Transverse colon (tissue), 4 donors: ENCODE measurements at regions not wholly inside any gene's neighbourhood (a gene's known extent, or its start where the extent isn't known, plus 50 kb on each side); places are given as distances from the start of the nearest gene placed in this dataset.

Experiments used
- DNase-seq: peaks from one replicate; pipeline ENCODE4 v3.0.0-alpha.2; 2019
- H3K27ac ChIP-seq, 4 donors: fragments of 200-600 bp; sonication (generic); 2 replicates each; pipeline ENCODE4 v1.5.1; 2016 to 2018; ENCODE audit warnings: inconsistent platforms in 4 of 4
- H3K27me3 ChIP-seq: fragments of 200-600 bp; sonication (generic); 2 replicates; pipeline ENCODE4 v1.5.1; 2017; ENCODE audit warnings: inconsistent platforms
- H3K36me3 ChIP-seq, 4 donors: fragments of 200-600 bp; sonication (generic); 2 replicates each; pipeline ENCODE4 v1.5.1; 2017 to 2019; ENCODE audit warnings: inconsistent platforms in 4 of 4
- H3K4me1 ChIP-seq, 4 donors: fragments of 200-600 bp; sonication (generic); 2 replicates each; pipeline ENCODE4 v1.5.1; 2017 to 2020; ENCODE audit warnings: inconsistent platforms in 4 of 4
- H3K4me3 ChIP-seq, 4 donors: fragments of 200-600 bp; sonication (generic); 1 replicate in 1 of 4; 2 replicates in 3 of 4; pipeline versions ENCODE4 v1.5.1 to v1.6.1; 2017 to 2019; ENCODE audit warnings: inconsistent platforms in 4 of 4
- H3K9me3 ChIP-seq, 2 donors: fragments of 200-600 bp; sonication (generic); 2 replicates each; pipeline ENCODE4 v1.5.1; 2017 to 2019; ENCODE audit warnings: inconsistent platforms in 2 of 2
- EP300 ChIP-seq: sonication (generic); formaldehyde crosslinking; IDR thresholded peaks from one replicate; pipeline ENCODE4 v1.6.1; 2017; ENCODE audit warnings: antibody characterized with exemption, low read depth
- POLR2A ChIP-seq: fragments of 450-650 bp; IDR thresholded peaks from one replicate; pipeline ENCODE4 v1.6.1; 2016; ENCODE audit warnings: antibody characterized with exemption, mild to moderate bottlenecking, moderate library complexity
- POLR2AphosphoS5 ChIP-seq, 3 donors: sonication (generic); formaldehyde crosslinking; IDR thresholded peaks; one replicate each; pipeline ENCODE4 v1.6.1; 2016; ENCODE audit warnings: antibody characterized with exemption in 3 of 3
- WGBS, 2 donors: methylation state at CpG; one replicate each; pipeline ENCODE4 v1.1.5; 2018; ENCODE audit warnings: low coverage in 1 of 2; 5-methylcytosine and 5-hydroxymethylcytosine counted together
- in situ Hi-C, 4 donors: fragments of 200-750 bp; cut with MboI; loops; one replicate each; pipeline versions ENCODE4 v1.15.0 to v1.15.1; 2017; ENCODE audit warnings: low sequenced_read_pairs in 3 of 4, low pct_ligation_motif_present in 1 of 4, low pct_unique_long_range_greater_than_20kb in 1 of 4
- intact Hi-C: fragments of 100-400 bp; cut with DNase I; formaldehyde crosslinking; loops from one replicate; pipeline ENCODE4 v1.15.1; 2023; ENCODE audit warnings: low total_unique reads
- TF ChIP-seq, protein P1 (sequence below), 5 experiments: fragments of 200-600 bp in 3 of 5; fragments of 450-650 bp in 2 of 5; sonication (generic) in 3 of 5; IDR thresholded peaks; 1 replicate in 2 of 5; 2 replicates in 3 of 5; pipeline ENCODE4 v1.5.1; 2016 to 2017; ENCODE audit warnings: antibody characterized with exemption in 5 of 5, inconsistent platforms in 3 of 5, mild to moderate bottlenecking in 2 of 5, moderate library complexity in 1 of 5

DNA sequence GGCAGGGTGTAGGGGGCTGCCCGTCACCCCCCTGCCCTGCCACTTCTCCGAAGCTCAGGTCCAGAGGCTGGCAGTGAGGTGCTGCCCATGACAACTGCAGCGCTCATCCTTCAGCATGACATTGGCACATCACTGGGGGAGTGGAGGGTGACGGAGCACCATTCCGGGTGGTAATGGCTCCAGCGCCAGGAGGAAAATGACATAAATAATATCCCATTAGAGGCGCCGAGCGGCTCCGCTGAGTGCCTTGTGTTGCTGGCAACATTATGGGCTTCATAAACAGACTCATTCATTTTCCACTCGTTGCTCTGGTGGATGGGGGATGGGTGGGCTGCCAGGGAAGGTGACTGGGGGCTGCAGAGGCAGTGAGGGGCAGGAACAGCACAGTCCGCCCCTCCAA lies 56.9 kb upstream of the CTNNBL1 start:
- 79% methylated on average over 12 of the region's 12 CpGs; no CpG with 5 or more reads in 1 of the 2 donors for WGBS, 2 donors
- intact Hi-C loops = no loop called here

GRCh38 chr20:37636212-37636975 lies 57.4 kb upstream of the CTNNBL1 start:
- DNase-seq = no peak
- peaks cover 0 to 7% of the 10 kb centered on the region in 2 donors for H3K9me3 ChIP-seq
- intact Hi-C loops (no loop called here), in situ Hi-C loops (no loop called here)
- H3K36me3 ChIP-seq = no peaks in the 10 kb centered on the region
- H3K27me3 ChIP-seq = peaks cover 32% of the 10 kb centered on the region
- no peak overlapping the region for H3K27ac ChIP-seq
- WGBS, 2 donors = 69 to 74% methylated on average over 2 to 13 of the region's 14 CpGs
- H3K4me1 ChIP-seq = no peaks in the 10 kb centered on the region
- TF ChIP-seq, protein P1, sequence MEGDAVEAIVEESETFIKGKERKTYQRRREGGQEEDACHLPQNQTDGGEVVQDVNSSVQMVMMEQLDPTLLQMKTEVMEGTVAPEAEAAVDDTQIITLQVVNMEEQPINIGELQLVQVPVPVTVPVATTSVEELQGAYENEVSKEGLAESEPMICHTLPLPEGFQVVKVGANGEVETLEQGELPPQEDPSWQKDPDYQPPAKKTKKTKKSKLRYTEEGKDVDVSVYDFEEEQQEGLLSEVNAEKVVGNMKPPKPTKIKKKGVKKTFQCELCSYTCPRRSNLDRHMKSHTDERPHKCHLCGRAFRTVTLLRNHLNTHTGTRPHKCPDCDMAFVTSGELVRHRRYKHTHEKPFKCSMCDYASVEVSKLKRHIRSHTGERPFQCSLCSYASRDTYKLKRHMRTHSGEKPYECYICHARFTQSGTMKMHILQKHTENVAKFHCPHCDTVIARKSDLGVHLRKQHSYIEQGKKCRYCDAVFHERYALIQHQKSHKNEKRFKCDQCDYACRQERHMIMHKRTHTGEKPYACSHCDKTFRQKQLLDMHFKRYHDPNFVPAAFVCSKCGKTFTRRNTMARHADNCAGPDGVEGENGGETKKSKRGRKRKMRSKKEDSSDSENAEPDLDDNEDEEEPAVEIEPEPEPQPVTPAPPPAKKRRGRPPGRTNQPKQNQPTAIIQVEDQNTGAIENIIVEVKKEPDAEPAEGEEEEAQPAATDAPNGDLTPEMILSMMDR (IDR thresholded peaks at IDR 0.05) = no peak
- TF ChIP-seq EP300 = no peak
- no peak for TF ChIP-seq POLR2AphosphoS5 (IDR thresholded peaks at IDR 0.05)
- no peak for TF ChIP-seq POLR2A
- no peak overlapping the region for H3K4me3 ChIP-seq

More for the DNA sequence above, 56.9 kb upstream of the CTNNBL1 start:
- Histone ChIP-seq H3K36me3 (no peaks in the 10 kb centered on the region), H3K4me1 (no peaks in the 10 kb centered on the region), H3K9me3 (peaks cover 0 to 7% of the 10 kb centered on the region in 2 donors), H3K27me3 (peaks cover 32% of the 10 kb centered on the region), H3K27ac (no peak overlapping the region), H3K4me3 (no peak overlapping the region)
- in situ Hi-C loops = no loop called here
- no peak for DNase-seq
- no peak for TF ChIP-seq POLR2AphosphoS5 (IDR thresholded peaks at IDR 0.05)
- TF ChIP-seq EP300 = no peak

DNA sequence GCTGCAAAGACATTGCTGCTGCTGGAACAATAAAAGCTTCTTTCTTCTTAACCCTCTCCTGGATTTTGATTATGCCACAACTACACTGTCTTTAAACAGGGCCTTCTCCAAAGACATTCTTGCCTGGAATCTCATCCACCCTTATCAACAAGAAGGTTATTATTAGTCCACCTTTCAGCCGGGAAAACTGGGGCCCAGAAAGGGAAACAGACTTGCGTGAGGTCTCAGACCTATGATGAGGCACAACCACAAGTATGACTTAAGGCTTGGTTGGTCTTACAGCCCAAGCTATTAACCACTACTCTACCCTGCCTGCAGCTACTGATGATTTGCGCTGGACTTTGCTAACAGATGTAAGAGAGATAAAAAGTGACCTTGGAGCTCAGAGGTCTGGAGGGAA lies 62.8 kb upstream of the CTNNBL1 start:
- intact Hi-C loops (no loop called here), in situ Hi-C loops (no loop called here)
- H3K27me3 ChIP-seq = peaks cover 42% of the 10 kb centered on the region
- H3K4me3 ChIP-seq = no peak overlapping the region
- no peak for DNase-seq
- peaks cover 0 to 7% of the 10 kb centered on the region in 2 donors for H3K9me3 ChIP-seq
- H3K27ac ChIP-seq = no peak overlapping the region
- 38 to 51% methylated on average over 2 to 3 of the region's 3 CpGs for WGBS, 2 donors
- H3K36me3 ChIP-seq = no peaks in the 10 kb centered on the region
- no peaks in the 10 kb centered on the region for H3K4me1 ChIP-seq
- TF ChIP-seq POLR2AphosphoS5 (IDR thresholded peaks at IDR 0.05) = no peak
- TF ChIP-seq POLR2A = no peak
- no peak for TF ChIP-seq EP300
- TF ChIP-seq, protein P1 (IDR thresholded peaks at IDR 0.05) = no peak

DNA sequence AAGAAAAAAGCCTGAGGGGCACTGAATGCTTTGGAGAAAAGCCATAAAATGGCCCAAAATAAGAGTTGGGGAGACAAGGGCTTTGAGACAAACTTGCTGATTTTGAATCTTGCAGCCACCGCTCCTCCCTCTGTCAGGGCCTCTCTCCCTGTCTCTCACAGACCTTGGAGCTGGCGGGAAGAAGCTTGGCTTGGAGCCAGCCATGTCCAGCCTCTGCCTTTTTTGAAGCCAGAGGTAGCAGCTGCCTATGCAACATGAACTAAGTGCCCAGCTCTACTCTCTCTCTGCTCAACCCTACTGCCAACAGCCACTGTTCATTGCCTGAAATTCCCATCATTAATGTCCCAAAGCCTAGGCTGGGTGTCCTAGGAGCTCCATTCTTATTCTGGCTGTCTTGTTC lies 63.7 kb upstream of the CTNNBL1 start:
- no peak overlapping the region for H3K4me3 ChIP-seq
- 38% methylated on average over 2 of the region's 2 CpGs; no CpG with 5 or more reads in 1 of the 2 donors for WGBS, 2 donors
- H3K9me3 ChIP-seq = peaks cover 0 to 7% of the 10 kb centered on the region in 2 donors
- in situ Hi-C loops (no loop called here), intact Hi-C loops (no loop called here)
- no peaks in the 10 kb centered on the region for H3K4me1 ChIP-seq
- TF ChIP-seq POLR2AphosphoS5 (IDR thresholded peaks at IDR 0.05) (no peak), EP300 (no peak), POLR2A (no peak)
- TF ChIP-seq, protein P1 (IDR thresholded peaks at IDR 0.05) = no peak
- H3K27me3 ChIP-seq = peaks cover 42% of the 10 kb centered on the region
- H3K36me3 ChIP-seq = no peaks in the 10 kb centered on the region
- no peak overlapping the region for H3K27ac ChIP-seq
- no peak for DNase-seq

DNA sequence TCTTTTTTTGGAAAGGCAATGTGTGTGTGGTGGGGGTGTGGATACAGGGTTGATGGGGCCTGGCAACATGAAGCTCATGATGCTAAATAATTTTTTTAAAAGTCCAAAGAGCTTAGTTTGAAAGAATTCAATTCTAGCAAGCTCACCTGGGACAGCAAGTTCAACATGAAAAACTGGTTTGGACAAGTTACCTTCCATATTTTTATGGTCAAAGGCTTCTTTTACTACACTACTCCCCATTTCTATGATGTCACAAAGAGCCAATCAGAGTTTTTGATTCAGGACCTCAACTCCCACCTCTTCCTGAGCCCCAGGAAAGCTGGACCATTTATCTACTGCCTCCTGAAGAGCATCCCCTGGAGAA lies 66.1 kb upstream of the CTNNBL1 start:
- Histone ChIP-seq H3K36me3 (no peaks in the 10 kb centered on the region), H3K4me3 (no peak overlapping the region), H3K4me1 (no peaks in the 10 kb centered on the region), H3K9me3 (no peaks in the 10 kb centered on the region), H3K27me3 (peaks cover 39% of the 10 kb centered on the region), H3K27ac (no peak overlapping the region)
- intact Hi-C loops (no loop called here), in situ Hi-C loops (no loop called here)
- no peak for DNase-seq
- no peak for TF ChIP-seq POLR2A
